PC-9 (cell line): ENCODE measurements at regions not wholly inside any gene's neighbourhood (a gene's known extent, or its start where the extent isn't known, plus 50 kb on each side); places are given as distances from the start of the nearest gene placed in this dataset.
"Not testable (repeated sequence)": the region's sequence is repeated elsewhere in the genome, so short reads cannot be mapped to it uniquely, and the experiment has no call there.

Source experiments
- CTCF ChIP-seq: fragments of 200-600 bp; sonication (generic); conservative IDR thresholded peaks from 2 replicates; pipeline ENCODE4 v1.6.1; 2017; ENCODE audit warnings: mixed run types, antibody characterized with exemption, mild to moderate bottlenecking, moderate library complexity
- EZH2 ChIP-seq: fragments of 200-600 bp; sonication (generic); IDR thresholded peaks from 2 replicates; pipeline ENCODE4 v1.8.0; 2017; ENCODE audit warnings: antibody characterized with exemption, low read depth

GRCh38 chr9:64085998-64086397 is 1199.0 kb downstream of the FOXD4L5 start:
- TF ChIP-seq CTCF, EZH2: not testable (repeated sequence)
